ENCODE measurements at regions not wholly inside any gene's neighbourhood (a gene's known extent, or its start where the extent isn't known, plus 50 kb on each side); places are given as distances from the start of the nearest gene placed in this dataset.

DNA sequence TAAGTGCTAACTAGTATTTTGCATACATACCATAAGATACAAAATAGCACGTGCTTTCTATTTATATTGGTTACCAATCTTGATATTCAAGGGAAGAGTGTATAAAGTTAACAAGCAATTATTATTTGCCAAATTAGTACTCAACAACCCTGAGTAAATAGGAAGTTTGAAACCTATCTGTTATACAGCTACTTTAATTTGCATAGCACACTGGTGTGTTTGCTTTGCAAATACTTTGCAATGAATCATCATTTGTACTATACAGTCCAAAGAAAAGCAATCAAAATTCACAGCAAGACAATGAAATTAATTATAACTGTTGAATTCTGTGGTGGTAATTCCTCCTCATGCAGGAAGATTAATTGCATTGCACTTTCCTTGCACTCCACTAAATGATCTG is 469.1 kb downstream of the PRKD1 start:
- no peak for DNase-seq (ENCODE audit: low spot score)
- Histone ChIP-seq H3K27me3 (replicated peaks; ENCODE audit: insufficient read depth) (no peaks in the 10 kb centered on the region), H3K36me3 (no peaks in the 10 kb centered on the region), H3K4me1 (replicated peaks) (no peaks in the 10 kb centered on the region), H3K4me3 (no peak overlapping the region), H3K27ac (no peak overlapping the region), H3K9me3 (no peaks in the 10 kb centered on the region)
- WGBS: 37% methylated on average over 1 of the region's 1 CpG
- intact Hi-C loops (cut with DNase I): no loop called here
- TF ChIP-seq POLR2AphosphoS5 (IDR thresholded peaks at IDR 0.05) (no peak), POLR2A (IDR thresholded peaks at IDR 0.05) (no peak)
- TF ChIP-seq, protein P1, sequence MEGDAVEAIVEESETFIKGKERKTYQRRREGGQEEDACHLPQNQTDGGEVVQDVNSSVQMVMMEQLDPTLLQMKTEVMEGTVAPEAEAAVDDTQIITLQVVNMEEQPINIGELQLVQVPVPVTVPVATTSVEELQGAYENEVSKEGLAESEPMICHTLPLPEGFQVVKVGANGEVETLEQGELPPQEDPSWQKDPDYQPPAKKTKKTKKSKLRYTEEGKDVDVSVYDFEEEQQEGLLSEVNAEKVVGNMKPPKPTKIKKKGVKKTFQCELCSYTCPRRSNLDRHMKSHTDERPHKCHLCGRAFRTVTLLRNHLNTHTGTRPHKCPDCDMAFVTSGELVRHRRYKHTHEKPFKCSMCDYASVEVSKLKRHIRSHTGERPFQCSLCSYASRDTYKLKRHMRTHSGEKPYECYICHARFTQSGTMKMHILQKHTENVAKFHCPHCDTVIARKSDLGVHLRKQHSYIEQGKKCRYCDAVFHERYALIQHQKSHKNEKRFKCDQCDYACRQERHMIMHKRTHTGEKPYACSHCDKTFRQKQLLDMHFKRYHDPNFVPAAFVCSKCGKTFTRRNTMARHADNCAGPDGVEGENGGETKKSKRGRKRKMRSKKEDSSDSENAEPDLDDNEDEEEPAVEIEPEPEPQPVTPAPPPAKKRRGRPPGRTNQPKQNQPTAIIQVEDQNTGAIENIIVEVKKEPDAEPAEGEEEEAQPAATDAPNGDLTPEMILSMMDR (IDR thresholded peaks at IDR 0.05): no peak

DNA sequence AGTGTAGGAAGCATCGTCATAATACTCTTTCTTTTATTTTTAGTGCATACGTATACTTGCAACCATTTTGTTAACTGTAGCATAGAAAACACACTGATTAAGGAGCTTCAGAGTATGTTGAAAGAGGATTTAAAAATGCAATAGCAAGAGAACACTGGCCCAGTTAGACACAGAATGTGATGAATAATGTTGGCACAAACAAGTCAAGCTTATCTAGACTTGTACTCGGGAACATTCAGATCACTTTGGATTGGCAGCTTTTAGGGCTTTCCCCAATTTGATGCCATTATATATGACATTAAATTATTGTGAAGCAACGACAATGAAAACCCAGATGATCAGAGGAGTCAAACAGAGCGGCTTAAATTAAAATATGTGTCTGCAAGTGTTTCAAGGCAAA is 468.1 kb downstream of the PRKD1 start:
- Histone ChIP-seq H3K9me3 (no peaks in the 10 kb centered on the region), H3K27me3 (replicated peaks; ENCODE audit: insufficient read depth) (peaks cover 3% of the 10 kb centered on the region), H3K4me1 (replicated peaks) (no peaks in the 10 kb centered on the region), H3K27ac (no peak overlapping the region), H3K36me3 (no peaks in the 10 kb centered on the region), H3K4me3 (no peak overlapping the region)
- intact Hi-C loops (cut with DNase I): no loop called here
- WGBS: 71% methylated on average over 5 of the region's 5 CpGs
- DNase-seq (ENCODE audit: low spot score): no peak
- TF ChIP-seq POLR2A (IDR thresholded peaks at IDR 0.05): no peak
- TF ChIP-seq, protein P1 (IDR thresholded peaks at IDR 0.05): no peak
- TF ChIP-seq POLR2AphosphoS5 (IDR thresholded peaks at IDR 0.05): no peak

DNA sequence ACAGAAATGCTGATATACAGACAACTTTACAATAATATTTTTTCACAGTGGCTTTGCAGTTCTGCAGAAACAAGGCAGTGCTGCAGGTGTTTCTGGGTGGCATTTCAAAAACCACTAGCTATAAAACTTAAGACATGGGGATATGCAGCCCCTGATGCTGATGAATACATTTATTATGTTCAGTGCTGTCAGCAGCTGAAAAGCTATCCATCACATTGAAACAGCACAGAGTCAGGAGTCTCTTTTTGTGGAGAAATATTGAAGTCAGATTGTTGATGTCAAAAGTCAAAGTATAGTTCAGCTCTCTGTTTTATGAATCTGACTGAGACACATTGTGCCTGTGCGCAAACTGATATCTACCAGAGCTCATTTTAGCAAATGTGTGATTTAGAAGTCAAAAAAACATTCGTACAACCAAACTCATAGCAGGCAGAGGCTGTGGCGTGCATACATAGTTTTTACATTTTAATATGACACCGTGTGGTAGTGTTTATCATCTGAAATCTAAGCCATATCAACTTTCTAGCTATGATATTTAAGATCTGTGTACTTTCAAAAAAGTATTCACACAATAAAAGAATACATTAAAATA is 467.6 kb downstream of the PRKD1 start:
- Histone ChIP-seq H3K9me3 (no peaks in the 10 kb centered on the region), H3K4me3 (no peak overlapping the region), H3K36me3 (no peaks in the 10 kb centered on the region), H3K27me3 (replicated peaks; ENCODE audit: insufficient read depth) (peaks cover 3% of the 10 kb centered on the region), H3K27ac (no peak overlapping the region), H3K4me1 (replicated peaks) (no peaks in the 10 kb centered on the region)
- intact Hi-C loops (cut with DNase I): no loop called here
- TF ChIP-seq POLR2AphosphoS5 (IDR thresholded peaks at IDR 0.05) (no peak), POLR2A (IDR thresholded peaks at IDR 0.05) (no peak)
- TF ChIP-seq, protein P1 (IDR thresholded peaks at IDR 0.05): no peak
- DNase-seq (ENCODE audit: low spot score): no peak
- 62% methylated on average over 4 of the region's 4 CpGs for WGBS

DNA sequence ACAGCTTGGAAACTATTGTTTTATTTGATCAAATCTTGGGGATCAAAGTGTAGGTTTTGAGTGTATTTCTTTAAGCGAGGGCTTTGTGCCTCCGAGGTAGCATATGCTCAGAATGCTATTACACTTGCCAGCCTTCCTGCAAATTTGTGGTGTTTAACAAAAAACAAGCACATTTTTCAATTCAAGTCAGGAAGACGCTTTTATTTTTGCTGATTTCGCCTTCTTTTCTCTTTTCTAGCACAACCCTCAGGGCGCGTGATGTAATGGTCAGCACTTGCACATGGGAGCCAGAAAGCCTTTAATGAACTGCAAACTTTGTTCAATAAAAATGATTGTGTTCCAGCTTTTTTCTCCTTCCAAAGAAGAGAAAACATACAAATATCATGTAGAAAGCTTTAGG is 466.5 kb downstream of the PRKD1 start:
- no peaks in the 10 kb centered on the region for H3K36me3 ChIP-seq
- DNase-seq (ENCODE audit: low spot score): no peak
- intact Hi-C loops (cut with DNase I): no loop called here
- peaks cover 3% of the 10 kb centered on the region for H3K27me3 ChIP-seq (replicated peaks; ENCODE audit: insufficient read depth)
- TF ChIP-seq POLR2A (IDR thresholded peaks at IDR 0.05): no peak
- TF ChIP-seq, protein P1 (IDR thresholded peaks at IDR 0.05): no peak
- no peak for TF ChIP-seq POLR2AphosphoS5 (IDR thresholded peaks at IDR 0.05)
- WGBS: 84% methylated on average over 6 of the region's 6 CpGs
- H3K4me3 ChIP-seq: no peak overlapping the region
- no peaks in the 10 kb centered on the region for H3K9me3 ChIP-seq
- no peak overlapping the region for H3K27ac ChIP-seq
- no peaks in the 10 kb centered on the region for H3K4me1 ChIP-seq (replicated peaks)

DNA sequence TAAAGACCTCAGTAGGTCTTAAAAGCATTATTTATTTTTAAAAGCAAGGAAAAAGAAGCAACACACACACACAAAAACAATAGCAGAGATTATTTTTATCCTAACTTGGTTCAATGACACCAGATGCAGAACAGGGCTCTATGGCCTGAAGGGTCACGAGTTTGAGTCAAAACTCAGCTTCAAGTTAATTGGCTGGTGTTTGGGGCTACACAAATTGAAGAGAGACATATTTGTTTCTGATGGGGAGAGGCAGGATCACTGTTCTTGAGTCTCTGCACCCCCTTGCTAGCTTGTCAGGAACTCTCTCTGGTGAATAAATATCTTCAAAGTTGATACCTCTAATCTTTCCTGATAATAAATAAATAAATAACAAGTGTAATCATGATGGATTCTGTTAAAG is 466.1 kb downstream of the PRKD1 start:
- 81% methylated on average over 1 of the region's 1 CpG for WGBS
- TF ChIP-seq, protein P1 (IDR thresholded peaks at IDR 0.05): no peak
- TF ChIP-seq POLR2AphosphoS5 (IDR thresholded peaks at IDR 0.05) (no peak), POLR2A (IDR thresholded peaks at IDR 0.05) (no peak)

More for the DNA sequence above, 466.1 kb downstream of the PRKD1 start:
- intact Hi-C loops (cut with DNase I): no loop called here
- H3K4me1 ChIP-seq (replicated peaks): no peaks in the 10 kb centered on the region
- no peak for DNase-seq (ENCODE audit: low spot score)
- peaks cover 3% of the 10 kb centered on the region for H3K27me3 ChIP-seq (replicated peaks; ENCODE audit: insufficient read depth)
- H3K27ac ChIP-seq: no peak overlapping the region
- no peaks in the 10 kb centered on the region for H3K36me3 ChIP-seq
- H3K9me3 ChIP-seq: no peaks in the 10 kb centered on the region
- no peak overlapping the region for H3K4me3 ChIP-seq
